GM18867 (cell line): ENCODE measurements at regions not wholly inside any gene's neighbourhood (a gene's known extent, or its start where the extent isn't known, plus 50 kb on each side); places are given as distances from the start of the nearest gene placed in this dataset.

Experiments
- ATAC-seq: cut with Tn5 transposase; IDR thresholded peaks from one replicate; pipeline ENCODE4 v1.9.1; 2021; ENCODE audit warnings: mild to moderate bottlenecking, moderate library complexity; ENCODE audit not compliant: unreplicated experiment

- no peak for ATAC-seq
Observed at GRCh38 chr11:128200467-128200866, 386.9 kb downstream of the ETS1 start.

- ATAC-seq, result no peak
Observed at GRCh38 chr11:128198216-128198772, 389.1 kb downstream of the ETS1 start.

DNA sequence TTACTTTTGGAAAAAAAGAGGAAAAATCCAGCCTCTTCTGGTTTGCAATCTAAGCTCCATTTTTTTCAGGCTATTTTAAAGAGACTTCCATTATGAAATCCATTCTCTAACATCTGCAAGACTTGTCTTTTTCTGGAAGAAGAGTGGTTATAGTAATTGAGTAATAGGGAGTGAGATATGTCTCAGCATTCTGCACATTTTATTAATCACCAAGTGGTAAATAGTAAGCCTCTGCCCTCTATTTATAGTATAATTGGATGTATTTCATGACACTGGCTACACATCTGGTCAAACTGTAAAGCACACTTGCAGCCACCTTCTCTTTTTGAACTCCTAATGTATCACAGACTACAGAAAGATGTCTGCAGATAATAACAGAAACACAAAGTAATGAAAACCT is 391.1 kb downstream of the ETS1 start:
- ATAC-seq, result no peak

- no peak for ATAC-seq
Observed at GRCh38 chr11:128195756-128196155, 391.6 kb downstream of the ETS1 start.

DNA sequence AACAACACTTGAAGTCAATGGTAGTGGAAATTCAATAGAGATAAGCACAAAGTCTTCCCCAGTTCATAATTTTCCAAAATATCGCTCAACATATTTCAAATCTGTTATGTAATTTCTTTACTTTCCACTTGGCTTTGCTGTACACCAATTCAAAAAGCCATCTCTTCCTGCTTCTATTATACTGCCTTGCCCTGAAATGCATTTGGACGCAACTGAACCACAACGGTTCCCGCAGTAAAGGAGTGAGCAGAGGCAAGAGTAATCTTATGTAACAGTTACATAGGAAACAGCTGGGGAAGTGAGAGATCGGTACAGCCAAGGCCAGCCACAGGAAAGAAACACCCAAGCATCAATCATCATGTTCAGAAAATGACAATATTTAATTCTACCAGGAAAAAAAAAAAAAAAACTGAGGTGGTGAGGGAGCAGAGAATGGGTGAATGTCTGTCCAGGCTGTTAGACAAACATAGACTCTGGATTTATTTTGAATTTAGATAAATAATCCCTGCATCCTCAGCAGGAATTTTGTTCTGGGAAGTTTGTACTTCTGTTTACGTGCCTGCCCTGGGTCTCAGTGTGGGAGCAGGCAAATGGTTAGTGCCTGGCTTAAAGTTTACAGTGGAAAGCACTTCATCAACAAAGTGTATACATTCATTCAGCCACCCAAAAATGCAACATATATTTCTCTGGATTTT is 392.2 kb downstream of the ETS1 start:
- ATAC-seq, result no peak

- ATAC-seq, result no peak
Observed at GRCh38 chr11:128194216-128194615, 393.1 kb downstream of the ETS1 start.

DNA sequence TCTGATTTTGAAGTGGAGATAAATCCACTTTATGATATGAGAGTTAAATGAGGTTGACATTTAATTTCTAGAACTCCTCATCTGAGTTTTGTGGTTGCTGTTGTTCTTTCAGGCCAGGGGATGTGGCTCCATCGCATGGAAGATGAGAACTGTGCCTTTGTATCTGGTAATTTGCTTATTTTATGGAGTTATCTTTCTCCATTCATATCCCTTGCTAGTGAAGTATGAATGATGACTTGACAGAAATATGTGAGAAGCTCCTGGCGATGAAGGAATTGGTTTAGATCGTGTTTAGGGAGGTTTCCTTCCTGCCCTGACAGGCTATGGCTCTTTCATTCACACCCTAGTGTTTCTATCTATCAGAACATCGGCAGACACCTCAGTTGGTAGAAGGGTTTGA is 393.7 kb downstream of the ETS1 start:
- ATAC-seq, result no peak

GRCh38 chr11:128190312-128190711 is 397.0 kb downstream of the ETS1 start:
- no peak for ATAC-seq

- ATAC-seq, result no peak
Observed at GRCh38 chr11:128189823-128190222, 397.5 kb downstream of the ETS1 start.

DNA sequence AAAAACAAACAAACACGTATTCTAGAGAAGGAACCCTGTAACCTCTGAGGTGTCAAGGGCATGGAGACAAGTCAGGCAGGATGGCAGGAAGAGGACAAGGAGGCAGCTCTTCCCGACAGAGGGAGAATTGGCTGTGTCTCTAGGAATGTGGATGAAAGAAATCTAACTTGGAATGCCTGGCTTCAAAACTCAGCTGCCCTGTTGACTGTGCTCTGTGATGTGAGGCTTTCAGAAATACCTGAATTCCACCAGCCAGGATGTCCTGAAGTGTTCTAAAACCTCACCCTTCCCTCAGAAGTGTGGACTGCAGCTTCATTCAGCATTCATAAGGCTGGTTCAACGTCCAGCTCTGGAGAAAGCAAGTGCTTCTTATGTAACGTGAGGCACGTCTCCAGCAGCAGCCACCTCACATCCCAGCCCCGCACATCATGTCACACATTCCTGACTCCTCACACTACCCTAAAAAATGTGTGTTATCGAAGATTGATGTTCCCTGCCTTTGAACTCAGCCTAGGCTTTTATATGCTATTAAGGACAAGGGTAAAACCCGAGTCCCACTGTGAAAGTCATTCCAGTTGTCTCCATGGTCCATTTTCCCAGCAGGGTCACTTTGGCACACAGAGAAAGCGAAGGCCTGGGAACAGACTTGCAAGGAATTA is 398.9 kb downstream of the ETS1 start:
- no peak for ATAC-seq

DNA sequence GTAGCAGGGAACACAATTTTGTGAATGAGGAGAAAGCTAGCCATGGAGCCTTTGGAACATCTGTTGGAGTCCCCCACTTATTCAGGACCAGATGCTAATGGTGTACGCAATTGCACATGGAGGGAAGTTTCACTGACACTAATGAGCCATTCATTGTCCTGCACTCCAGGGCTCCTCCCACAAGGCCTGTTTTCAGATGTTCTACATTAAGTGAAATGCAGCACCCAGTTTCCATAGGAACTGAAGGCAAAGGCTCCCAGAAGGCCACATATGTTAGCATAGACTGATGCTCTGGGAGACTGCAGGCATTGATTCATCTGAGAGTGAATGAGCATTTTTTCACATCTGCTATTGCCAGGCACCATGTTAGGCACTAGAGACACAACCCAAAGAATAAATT is 399.5 kb downstream of the ETS1 start:
- no peak for ATAC-seq

DNA sequence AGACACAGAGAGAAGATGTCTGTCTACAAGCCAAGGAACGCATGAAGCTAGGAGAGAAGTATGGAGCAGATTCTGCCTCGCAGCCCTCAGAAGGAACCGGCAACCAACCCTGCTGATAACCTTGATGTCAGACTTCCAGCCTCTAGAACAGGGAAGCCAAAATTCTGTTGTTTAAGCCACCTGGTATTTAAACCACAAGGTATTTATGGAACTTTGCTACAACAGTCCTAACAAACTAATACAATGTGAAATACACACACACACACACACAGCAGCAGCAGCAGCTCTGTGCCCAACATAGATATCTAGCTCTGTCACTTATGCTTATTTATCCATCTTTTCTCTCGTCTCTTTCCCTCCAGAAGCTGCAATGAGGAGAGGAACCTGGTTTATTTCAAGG is 400.0 kb downstream of the ETS1 start:
- ATAC-seq, result no peak

DNA sequence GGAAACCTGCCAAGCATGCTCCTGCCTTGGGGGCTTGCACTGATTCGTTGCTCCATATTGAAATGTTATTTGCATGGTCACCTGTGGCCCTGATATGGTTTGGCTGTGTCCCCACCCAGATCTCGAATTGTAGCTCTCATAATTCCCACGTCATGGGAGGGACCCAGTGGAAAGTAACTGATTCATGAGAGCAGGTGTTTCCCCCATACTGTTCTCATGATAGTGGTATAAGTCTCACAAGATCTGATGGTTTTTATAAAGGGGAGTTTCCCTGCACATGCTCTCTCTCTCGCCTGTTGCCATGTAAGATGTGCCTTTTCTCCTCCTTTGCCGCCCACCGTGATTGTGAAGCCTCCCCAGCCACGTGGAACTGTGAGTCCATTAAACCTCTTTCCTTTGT is 402.4 kb downstream of the ETS1 start:
- ATAC-seq, result no peak

GRCh38 chr11:128182844-128183243 is 404.5 kb downstream of the ETS1 start:
- ATAC-seq, result no peak

GRCh38 chr11:128181984-128182383 is 405.4 kb downstream of the ETS1 start:
- no peak for ATAC-seq

DNA sequence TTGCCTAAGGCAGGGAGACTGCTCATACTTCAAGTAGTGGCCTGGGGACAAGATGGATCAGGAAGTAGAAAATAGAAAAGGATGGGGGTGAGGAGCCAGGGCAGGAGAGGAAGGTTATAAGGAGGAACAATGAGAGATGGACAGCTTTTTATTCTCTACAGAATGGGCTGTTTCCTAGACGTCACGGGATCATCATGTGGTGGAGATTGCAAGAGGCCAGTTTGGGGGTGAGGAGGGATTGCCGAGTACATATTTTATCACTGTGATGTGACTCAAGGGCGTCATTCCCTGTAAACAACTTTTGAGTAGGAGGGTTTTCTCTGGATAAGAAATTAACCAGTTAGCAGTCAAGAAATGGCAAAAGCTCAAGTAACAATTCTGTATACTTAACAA is 406.3 kb downstream of the ETS1 start:
- no peak for ATAC-seq

DNA sequence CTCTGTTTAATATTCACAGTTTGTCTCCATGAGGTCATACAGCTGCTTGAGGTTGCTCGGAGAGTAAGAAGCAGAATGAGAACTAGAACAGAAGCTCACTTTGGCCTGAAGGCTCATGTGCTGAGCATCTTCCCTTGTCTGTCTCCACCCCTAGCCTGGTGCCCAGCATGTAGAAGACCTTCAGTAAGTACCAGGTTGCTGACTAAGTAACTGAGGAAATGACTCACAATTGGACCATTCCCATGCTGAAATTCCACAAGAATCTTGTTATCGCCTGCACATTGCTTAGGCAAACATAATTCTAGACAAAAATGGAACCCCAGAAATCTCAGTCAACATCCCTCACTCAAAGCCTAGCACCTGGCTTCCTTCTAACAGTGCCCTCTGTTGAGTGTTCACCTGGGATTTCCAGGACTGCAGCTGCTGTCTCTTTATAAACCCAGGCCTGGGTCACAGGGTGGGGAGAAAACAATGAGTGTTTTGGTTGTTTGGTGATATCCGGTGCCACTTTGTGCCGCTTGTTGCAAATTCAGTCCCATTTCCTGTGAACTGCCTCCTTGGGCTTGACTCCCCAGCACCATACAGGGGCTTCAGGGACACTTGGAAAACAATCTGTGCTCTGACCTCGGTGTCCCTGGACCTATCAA is 406.8 kb downstream of the ETS1 start:
- no peak for ATAC-seq

- ATAC-seq, result no peak
Observed at GRCh38 chr11:128179512-128179911, 407.8 kb downstream of the ETS1 start.

- ATAC-seq, result no peak
Observed at GRCh38 chr11:128179039-128179438, 408.3 kb downstream of the ETS1 start.

DNA sequence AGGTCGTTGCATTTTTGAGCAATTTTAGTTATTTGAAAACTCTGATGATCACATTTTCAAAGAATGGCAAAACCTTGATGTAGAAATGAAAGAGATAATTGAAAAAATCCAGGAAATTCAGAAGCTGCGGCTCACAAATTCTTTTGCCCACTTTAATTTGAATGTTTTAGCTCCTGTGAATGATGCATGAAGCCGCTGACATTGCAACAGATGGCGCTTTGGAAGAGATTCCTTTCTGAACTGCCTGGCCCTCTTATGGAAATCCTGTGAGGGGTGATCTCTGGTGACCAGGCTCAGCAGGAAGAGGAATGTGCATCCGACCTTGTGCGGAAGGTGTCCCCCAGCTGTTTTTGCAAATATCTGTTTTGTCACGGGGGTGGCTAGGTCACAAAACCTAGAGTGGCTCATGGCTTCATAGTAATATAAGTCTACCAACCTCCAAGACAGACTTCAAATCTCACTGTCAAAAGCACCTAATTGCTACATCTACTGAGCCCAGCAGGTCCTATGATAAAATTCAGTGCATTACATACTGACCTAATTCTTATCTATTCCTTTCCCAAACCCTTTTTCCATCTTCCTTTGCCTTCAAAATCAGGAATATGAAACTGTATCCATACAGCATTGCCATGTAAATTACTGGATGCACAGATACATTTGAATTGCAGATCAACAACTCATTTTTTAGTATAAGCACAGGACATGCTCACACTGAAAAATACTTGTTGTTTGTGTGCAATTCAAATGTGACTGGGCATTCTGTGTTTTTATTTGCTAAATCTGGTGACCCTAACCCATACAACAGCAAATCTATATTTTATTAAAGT is 412.7 kb downstream of the ETS1 start:
- ATAC-seq, result no peak
